Ovary (tissue), 7 donors: ENCODE measurements at regions not wholly inside any gene's neighbourhood (a gene's known extent, or its start where the extent isn't known, plus 50 kb on each side); places are given as distances from the start of the nearest gene placed in this dataset.

Source experiments
- DNase-seq, 5 donors: peaks; one replicate each; pipeline ENCODE4 v3.0.0-alpha.2; 2019 to 2020
- H3K27ac ChIP-seq, 2 donors: fragments of 200-600 bp; one replicate each; pipeline versions ENCODE4 v1.5.1 to v1.8.0; 2019 to 2022
- H3K27me3 ChIP-seq: fragments of 200-600 bp; one replicate; pipeline ENCODE4 v1.8.0; 2022
- H3K36me3 ChIP-seq: fragments of 200-600 bp; sonication (generic); one replicate; pipeline ENCODE4 v1.5.1; 2019
- H3K4me1 ChIP-seq: one replicate; pipeline ENCODE4 v1.8.1; 2013; ENCODE audit warnings: mild to moderate bottlenecking, moderate library complexity; ENCODE audit not compliant: insufficient read depth
- H3K4me3 ChIP-seq: fragments of 200-600 bp; sonication (generic); one replicate; pipeline ENCODE4 v1.5.1; 2017
- H3K9me3 ChIP-seq, 2 donors: fragments of 200-600 bp in 1 of 2; sonication (generic) in 1 of 2; one replicate each; pipeline versions ENCODE4 v1.5.1 to v1.8.1; 2013 to 2019; ENCODE audit warnings: mild to moderate bottlenecking in 1 of 2, moderate library complexity in 1 of 2
- CTCF ChIP-seq, 3 donors: fragments of 450-650 bp in 2 of 3; fragments of 200-600 bp in 1 of 3; IDR thresholded peaks; one replicate each; pipeline versions ENCODE4 v1.5.1 to v1.8.0; 2016 to 2022; ENCODE audit warnings: antibody characterized with exemption in 3 of 3, mild to moderate bottlenecking in 1 of 3
- EP300 ChIP-seq: sonication (generic); formaldehyde crosslinking; IDR thresholded peaks from one replicate; pipeline ENCODE4 v1.6.1; 2017; ENCODE audit warnings: antibody characterized with exemption
- POLR2A ChIP-seq: fragments of 450-650 bp; IDR thresholded peaks from one replicate; pipeline ENCODE4 v1.6.1; 2017; ENCODE audit warnings: antibody characterized with exemption, mild to moderate bottlenecking, moderate library complexity
- WGBS, 3 donors: extraction: QIAGEN DNeasy Blood & Tissue Kit in 1 of 3; methylation state at CpG; one replicate each; pipeline versions ENCODE4 v1.1.5 to v1.1.7; 2013 to 2017; 5-methylcytosine and 5-hydroxymethylcytosine counted together
- intact Hi-C, 4 donors: fragments of 100-400 bp; cut with DNase I; formaldehyde crosslinking; loops; one replicate each; pipeline versions ENCODE4 v1.11.0 to v1.15.1; 2022 to 2023
- donor health status: DM: no; HTN: no; CAD: no; lungs with moderate emphysema.
- donor health status: DM: no; HTN: no; CAD: no.
- donor health status: Bipolar disorder and iron deficiency.
- donor health status: DM: no; HTN: no; CAD: no.
- donor health status: DM: yes; HTN: yes; CAD: no.

DNA sequence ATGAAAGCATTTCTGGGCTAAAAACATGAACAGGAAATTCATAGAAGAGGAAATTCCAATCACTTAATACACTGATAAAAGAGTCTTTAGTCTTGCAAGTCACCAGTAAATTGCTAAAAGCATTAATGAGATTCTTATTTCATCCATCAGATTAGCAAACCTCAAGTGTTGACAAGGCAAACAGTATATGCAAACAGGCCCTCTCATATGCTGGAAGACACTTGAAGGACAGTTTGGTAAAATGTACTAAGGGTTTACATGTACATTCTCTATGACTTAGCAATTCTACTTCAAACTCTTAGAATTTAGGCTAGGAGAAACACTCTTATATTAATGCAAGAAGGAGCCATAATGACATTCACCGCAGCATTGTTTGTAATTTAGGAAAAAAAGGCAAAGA lies 586.1 kb upstream of the GBE1 start:
- H3K9me3 ChIP-seq, result no peaks in the 10 kb centered on the region
- 93 to 97% (median 97%) methylated on average over 1 of the region's 1 CpG for WGBS, 3 donors
- H3K4me3 ChIP-seq, result no peak overlapping the region
- H3K27ac ChIP-seq, result no peak overlapping the region
- no peak for DNase-seq
- TF ChIP-seq POLR2A (no peak), EP300 (no peak), CTCF (IDR thresholded peaks at IDR 0.05) (no peak)
- H3K27me3 ChIP-seq, result no peaks in the 10 kb centered on the region
- H3K36me3 ChIP-seq, result no peaks in the 10 kb centered on the region
- intact Hi-C loops, result no loop called here
- no peaks in the 10 kb centered on the region for H3K4me1 ChIP-seq

DNA sequence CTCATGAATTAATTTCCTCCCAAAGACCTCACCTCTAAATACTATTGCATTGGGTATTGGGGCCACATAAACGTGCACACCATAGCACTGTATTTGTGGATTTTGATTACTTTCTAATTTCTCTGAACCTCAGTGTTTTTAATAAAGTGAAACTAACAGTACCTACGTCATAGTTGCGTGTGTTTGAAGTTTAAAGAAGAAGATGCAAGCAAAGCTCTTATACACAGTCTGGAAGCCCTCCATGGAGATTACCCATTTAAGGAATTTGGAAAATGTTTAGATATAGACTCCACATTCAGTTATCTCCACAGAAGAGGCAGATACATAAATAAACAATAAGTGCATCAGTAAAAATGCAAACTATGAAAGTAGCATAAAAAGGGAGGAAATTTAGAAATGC lies 581.1 kb upstream of the GBE1 start:
- H3K27me3 ChIP-seq, result no peaks in the 10 kb centered on the region
- no peak for TF ChIP-seq POLR2A
- no peak for TF ChIP-seq EP300
- TF ChIP-seq CTCF (IDR thresholded peaks at IDR 0.05), result no peak
- H3K4me1 ChIP-seq, result peaks cover 2% of the 10 kb centered on the region
- intact Hi-C loops, result no loop called here
- H3K27ac ChIP-seq, result peak overlapping the region in 1 of 2 donors; percentile 29
- H3K4me3 ChIP-seq, result no peak overlapping the region
- no peaks in the 10 kb centered on the region for H3K9me3 ChIP-seq
- 4 to 36% (median 8%) methylated on average over 3 of the region's 3 CpGs for WGBS, 3 donors
- no peak for DNase-seq
- no peaks in the 10 kb centered on the region for H3K36me3 ChIP-seq

DNA sequence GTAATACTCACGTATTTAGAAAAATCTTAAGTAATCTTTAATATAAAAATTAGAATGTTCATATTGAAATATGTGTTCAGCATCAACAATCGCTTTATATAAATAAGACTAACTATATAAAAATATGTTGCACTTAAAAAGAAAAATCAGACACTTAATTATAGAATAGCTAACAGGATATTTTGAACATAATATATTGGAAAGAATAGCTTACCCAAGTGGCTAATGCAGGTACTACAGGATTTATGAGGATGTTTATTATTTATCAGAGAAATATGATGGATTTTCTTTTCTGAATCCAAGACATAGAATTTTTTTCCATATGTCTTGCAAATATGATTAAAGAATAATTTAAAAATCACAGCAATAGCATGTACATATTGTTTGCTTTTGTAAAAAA lies 567.9 kb upstream of the GBE1 start:
- Histone ChIP-seq H3K4me1 (no peaks in the 10 kb centered on the region), H3K27ac (no peak overlapping the region), H3K27me3 (no peaks in the 10 kb centered on the region), H3K4me3 (no peak overlapping the region), H3K36me3 (no peaks in the 10 kb centered on the region), H3K9me3 (no peaks in the 10 kb centered on the region)
- intact Hi-C loops, result no loop called here
- no peak for DNase-seq
- 47 to 95% (median 68%) methylated on average over 2 of the region's 2 CpGs for WGBS, 3 donors
- no peak for TF ChIP-seq EP300
- no peak for TF ChIP-seq POLR2A

DNA sequence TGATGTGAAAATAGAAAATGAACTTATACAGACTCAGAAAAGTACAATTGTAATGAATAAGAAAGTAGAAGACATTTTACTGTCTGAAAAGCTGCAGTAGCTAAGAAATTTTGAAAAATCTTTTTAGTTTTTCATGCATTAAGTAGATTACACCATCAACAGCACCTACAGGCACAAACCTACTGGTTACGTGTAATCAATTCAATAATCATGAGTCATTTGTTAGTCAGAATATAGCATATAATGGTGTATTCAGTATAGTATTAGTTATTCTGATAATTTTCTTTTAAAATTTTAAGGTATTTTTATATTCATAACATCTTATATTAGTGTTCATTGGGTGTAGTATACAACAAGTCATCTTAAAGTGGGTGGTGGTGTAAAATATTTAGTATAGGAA lies 550.5 kb upstream of the GBE1 start:
- WGBS, 3 donors, result 92 to 98% (median 93%) methylated on average over 1 of the region's 1 CpG
- Histone ChIP-seq H3K27me3 (no peaks in the 10 kb centered on the region), H3K27ac (no peak overlapping the region), H3K36me3 (no peaks in the 10 kb centered on the region), H3K4me1 (no peaks in the 10 kb centered on the region), H3K4me3 (no peak overlapping the region), H3K9me3 (no peaks in the 10 kb centered on the region)
- intact Hi-C loops, result no loop called here
- DNase-seq, result no peak
- TF ChIP-seq CTCF (IDR thresholded peaks at IDR 0.05), result no peak
- TF ChIP-seq POLR2A, result no peak
- TF ChIP-seq EP300, result no peak

DNA sequence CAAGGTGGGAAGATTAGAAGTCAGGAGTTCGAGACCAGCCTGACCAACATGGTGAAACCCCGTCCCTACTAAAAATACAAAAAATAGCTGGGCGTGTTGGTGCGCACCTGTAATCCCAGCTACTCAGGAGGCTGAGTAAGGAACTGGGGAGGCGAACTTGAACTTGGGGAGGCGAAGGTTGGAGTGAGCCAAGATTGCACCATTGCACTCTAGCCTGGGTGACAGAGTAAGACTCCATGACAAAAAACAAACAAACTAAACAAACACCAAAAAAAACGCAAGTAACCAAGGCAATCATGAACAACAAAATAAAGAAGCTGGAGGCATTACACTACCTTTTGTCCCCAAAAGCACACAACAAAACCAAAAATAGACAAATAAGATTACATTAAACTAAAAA lies 547.3 kb upstream of the GBE1 start:
- no peak for TF ChIP-seq EP300
- no peak for TF ChIP-seq CTCF (IDR thresholded peaks at IDR 0.05)
- TF ChIP-seq POLR2A, result no peak
- 90 to 91% (median 90%) methylated on average over 7 of the region's 7 CpGs for WGBS, 3 donors
- no peaks in the 10 kb centered on the region for H3K9me3 ChIP-seq
- no peaks in the 10 kb centered on the region for H3K36me3 ChIP-seq
- H3K27me3 ChIP-seq, result no peaks in the 10 kb centered on the region
- no peak for DNase-seq
- intact Hi-C loops, result no loop called here
- H3K4me3 ChIP-seq, result no peak overlapping the region
- H3K4me1 ChIP-seq, result no peaks in the 10 kb centered on the region
- no peak overlapping the region for H3K27ac ChIP-seq
